Lower leg skin (tissue), 3 donors: ENCODE measurements at regions not wholly inside any gene's neighbourhood (a gene's known extent, or its start where the extent isn't known, plus 50 kb on each side); places are given as distances from the start of the nearest gene placed in this dataset.

Source experiments
- CTCF ChIP-seq, 3 donors: fragments of 450-650 bp; IDR thresholded peaks; one replicate each; pipeline ENCODE4 v1.5.1; 2016; ENCODE audit warnings: antibody characterized with exemption in 3 of 3, mild to moderate bottlenecking in 3 of 3, moderate library complexity in 2 of 3
- POLR2A ChIP-seq, 2 donors: fragments of 450-650 bp; IDR thresholded peaks; one replicate each; pipeline ENCODE4 v1.6.1; 2016 to 2017; ENCODE audit warnings: antibody characterized with exemption in 2 of 2, mild to moderate bottlenecking in 1 of 2, moderate library complexity in 1 of 2

DNA sequence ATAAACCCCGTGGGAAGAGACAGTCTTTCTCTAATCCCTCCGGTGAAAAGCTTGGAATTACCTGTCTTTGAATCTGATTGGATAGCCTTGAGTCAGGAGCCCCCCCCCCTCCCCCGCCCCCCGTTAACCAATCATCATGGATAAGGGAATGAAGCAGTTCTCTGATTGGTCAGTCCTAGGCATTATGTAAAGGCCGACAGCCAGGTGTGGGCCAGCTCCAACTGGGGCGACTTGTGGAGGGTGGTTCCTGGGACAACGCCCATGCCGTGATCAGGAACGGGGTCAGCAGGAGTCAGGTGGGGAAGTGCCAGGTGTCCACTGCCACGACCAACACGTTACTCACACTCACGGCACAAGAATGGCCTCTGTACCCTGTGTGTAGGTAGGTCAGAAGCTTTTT lies 406.8 kb upstream of the SULF2 start:
- no peak for TF ChIP-seq CTCF (IDR thresholded peaks at IDR 0.05)
- TF ChIP-seq POLR2A (IDR thresholded peaks at IDR 0.05) = no peak
